ENCODE measurements at regions not wholly inside any gene's neighbourhood (a gene's known extent, or its start where the extent isn't known, plus 50 kb on each side); places are given as distances from the start of the nearest gene placed in this dataset.
A peak's percentile ranks its signal among the peaks of the same experiment; 100 is the strongest.

DNA sequence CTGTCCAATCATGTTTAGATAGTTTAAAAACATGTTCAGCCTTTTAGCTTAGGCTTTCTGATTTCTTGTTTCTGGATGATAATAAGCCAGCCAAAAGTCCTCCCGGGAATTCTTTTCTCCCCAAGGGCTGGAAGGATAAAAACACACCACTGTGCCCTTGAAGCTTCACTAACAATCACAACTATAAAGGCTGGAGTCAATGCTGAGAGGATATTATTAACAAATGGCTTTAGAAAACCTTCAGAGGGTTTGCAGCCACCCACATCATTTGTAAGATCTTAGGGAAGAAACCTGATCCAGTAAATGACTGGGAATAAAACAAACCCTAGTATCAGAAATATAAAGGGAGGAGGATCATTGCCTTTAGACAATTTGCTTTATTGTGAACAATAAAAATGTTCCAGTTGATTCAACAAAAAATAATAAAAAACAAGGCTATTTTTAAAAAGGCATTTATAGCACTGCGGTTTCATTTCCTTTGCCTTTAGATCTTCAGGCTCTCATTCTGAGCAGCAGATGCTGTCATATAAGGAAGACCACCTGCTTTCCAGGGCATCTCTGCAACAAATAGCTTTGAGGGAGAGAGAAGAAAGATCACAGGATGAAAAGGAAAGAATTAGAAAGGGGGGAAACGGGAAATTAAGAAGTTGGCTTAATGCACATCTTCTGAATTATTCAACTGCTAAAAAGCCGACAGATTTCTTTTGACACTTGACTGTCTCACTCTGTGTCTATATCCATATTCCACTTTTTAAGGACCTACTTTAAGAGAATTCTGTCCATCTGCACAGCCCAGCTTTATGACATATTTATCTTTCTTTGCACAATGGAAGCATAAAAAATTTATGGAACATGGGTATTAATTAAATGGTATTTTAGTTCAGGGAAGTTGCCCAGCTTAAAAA is 277.2 kb upstream of the SLC24A2 start:
- Histone ChIP-seq H3K4me1 (ENCODE audit: control insufficient read depth in 2 of 2, insufficient read depth in 2 of 2, low read length in 2 of 2) (no peaks in the 10 kb centered on the region), H3K9me3 (ENCODE audit: control insufficient read depth in 2 of 2, insufficient read depth in 1 of 2, low read length in 1 of 2) (no peaks in the 10 kb centered on the region), H3K36me3 (ENCODE audit: control insufficient read depth in 2 of 2, insufficient read depth in 2 of 2, low read length in 1 of 2) (no peaks in the 10 kb centered on the region), H3K27ac (ENCODE audit: low read depth in 1 of 2, low read length in 1 of 2) (no peak overlapping the region), H3K27me3 (ENCODE audit: control insufficient read depth in 2 of 2, insufficient read depth in 1 of 2, low read length in 1 of 2) (no peaks in the 10 kb centered on the region), H3K4me3 (ENCODE audit: low read length in 2 of 2) (no peak overlapping the region)
- WGBS, result 65% methylated on average over 4 of the region's 4 CpGs
- DNase-seq (ENCODE audit: low read depth in 6 of 9, low spot score in 9 of 9), result peak in 3 of 9 donors; percentile 2 to 34 (median 5)

- H3K9me3 ChIP-seq (ENCODE audit: control insufficient read depth in 2 of 2, insufficient read depth in 1 of 2, low read length in 1 of 2), result no peaks in the 10 kb centered on the region
- H3K36me3 ChIP-seq (ENCODE audit: control insufficient read depth in 2 of 2, insufficient read depth in 2 of 2, low read length in 1 of 2), result no peaks in the 10 kb centered on the region
- H3K4me1 ChIP-seq (ENCODE audit: control insufficient read depth in 2 of 2, insufficient read depth in 2 of 2, low read length in 2 of 2), result no peaks in the 10 kb centered on the region
- H3K27me3 ChIP-seq (ENCODE audit: control insufficient read depth in 2 of 2, insufficient read depth in 1 of 2, low read length in 1 of 2), result no peaks in the 10 kb centered on the region
- H3K27ac ChIP-seq (ENCODE audit: low read depth in 1 of 2, low read length in 1 of 2), result no peak overlapping the region
- DNase-seq (ENCODE audit: low read depth in 6 of 9, low spot score in 9 of 9), result no peak
- WGBS, result 40% methylated on average over 4 of the region's 4 CpGs
- H3K4me3 ChIP-seq (ENCODE audit: low read length in 2 of 2), result no peak overlapping the region
These were observed 276.2 kb upstream of the SLC24A2 start for GRCh38 chr9:20065046-20065445.

DNA sequence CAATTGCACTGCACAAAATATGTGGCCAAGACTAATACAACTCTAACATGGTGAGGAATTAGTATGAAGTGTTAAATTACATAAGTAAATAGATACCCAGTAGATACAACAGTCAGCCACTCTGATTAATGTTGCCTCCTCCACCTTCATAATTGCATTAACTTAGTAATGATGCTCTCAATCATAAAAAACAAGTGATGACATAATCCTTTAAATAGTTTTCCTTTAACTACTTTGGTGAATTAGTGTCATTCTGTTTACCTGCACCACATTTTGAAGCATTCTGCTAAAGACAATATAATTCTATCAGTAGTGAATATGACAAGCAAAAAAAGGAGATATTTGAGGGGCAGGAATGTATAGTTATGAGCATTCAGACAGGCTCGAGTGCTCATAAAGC is 265.9 kb upstream of the SLC24A2 start:
- Histone ChIP-seq H3K4me3 (ENCODE audit: low read length in 2 of 2) (no peak overlapping the region), H3K4me1 (ENCODE audit: control insufficient read depth in 2 of 2, insufficient read depth in 2 of 2, low read length in 2 of 2) (no peaks in the 10 kb centered on the region), H3K27me3 (ENCODE audit: control insufficient read depth in 2 of 2, insufficient read depth in 1 of 2, low read length in 1 of 2) (no peaks in the 10 kb centered on the region), H3K36me3 (ENCODE audit: control insufficient read depth in 2 of 2, insufficient read depth in 2 of 2, low read length in 1 of 2) (no peaks in the 10 kb centered on the region), H3K9me3 (ENCODE audit: control insufficient read depth in 2 of 2, insufficient read depth in 1 of 2, low read length in 1 of 2) (no peaks in the 10 kb centered on the region), H3K27ac (ENCODE audit: low read depth in 1 of 2, low read length in 1 of 2) (no peak overlapping the region)
- DNase-seq (ENCODE audit: low read depth in 6 of 9, low spot score in 9 of 9), result no peak
- WGBS, result 92% methylated on average over 1 of the region's 1 CpG

DNA sequence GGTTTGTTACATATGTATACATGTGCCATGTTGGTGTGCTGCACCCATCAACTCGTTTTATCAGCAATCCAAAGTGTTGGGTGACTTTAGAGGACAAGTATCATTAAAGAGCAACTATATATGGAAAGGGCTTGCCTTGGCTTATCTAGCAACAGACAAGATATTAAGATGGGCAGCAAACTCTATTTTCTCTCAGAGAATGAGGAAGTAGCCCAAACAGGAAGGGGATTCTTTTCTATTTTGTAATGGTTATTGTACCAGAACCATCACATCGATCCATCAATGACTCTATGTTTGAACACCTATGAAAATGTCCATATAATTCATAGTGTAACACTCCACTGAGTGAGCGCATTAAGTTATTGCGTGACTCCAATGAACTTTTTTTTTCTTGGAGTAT is 260.1 kb upstream of the SLC24A2 start:
- H3K27ac ChIP-seq (ENCODE audit: low read depth in 1 of 2, low read length in 1 of 2), result no peak overlapping the region
- WGBS, result 93% methylated on average over 4 of the region's 4 CpGs
- H3K27me3 ChIP-seq (ENCODE audit: control insufficient read depth in 2 of 2, insufficient read depth in 1 of 2, low read length in 1 of 2), result no peaks in the 10 kb centered on the region
- no peak overlapping the region for H3K4me3 ChIP-seq (ENCODE audit: low read length in 2 of 2)
- H3K9me3 ChIP-seq (ENCODE audit: control insufficient read depth in 2 of 2, insufficient read depth in 1 of 2, low read length in 1 of 2), result no peaks in the 10 kb centered on the region
- no peak for DNase-seq (ENCODE audit: low read depth in 6 of 9, low spot score in 9 of 9)
- H3K36me3 ChIP-seq (ENCODE audit: control insufficient read depth in 2 of 2, insufficient read depth in 2 of 2, low read length in 1 of 2), result no peaks in the 10 kb centered on the region
- H3K4me1 ChIP-seq (ENCODE audit: control insufficient read depth in 2 of 2, insufficient read depth in 2 of 2, low read length in 2 of 2), result no peaks in the 10 kb centered on the region

DNA sequence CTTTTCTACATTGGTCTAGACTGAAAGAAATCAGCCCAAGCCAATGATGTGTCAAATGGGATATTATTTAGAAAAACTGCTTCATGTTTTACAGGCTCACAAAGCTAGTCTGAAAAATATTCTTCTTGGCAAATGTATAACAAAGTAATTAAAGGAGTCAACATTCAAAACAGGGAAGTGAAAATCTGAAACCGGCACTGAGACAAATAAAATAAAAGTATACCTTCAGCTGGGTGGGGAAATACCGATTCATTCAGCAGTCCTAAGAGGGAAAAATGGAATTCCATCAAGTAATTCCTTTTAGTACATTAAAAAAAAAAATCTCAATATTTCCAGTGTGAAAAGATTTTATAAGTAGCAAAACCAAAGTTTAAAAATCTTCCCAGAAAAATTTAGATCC is 259.6 kb upstream of the SLC24A2 start:
- Histone ChIP-seq H3K36me3 (ENCODE audit: control insufficient read depth in 2 of 2, insufficient read depth in 2 of 2, low read length in 1 of 2) (no peaks in the 10 kb centered on the region), H3K27ac (ENCODE audit: low read depth in 1 of 2, low read length in 1 of 2) (no peak overlapping the region), H3K27me3 (ENCODE audit: control insufficient read depth in 2 of 2, insufficient read depth in 1 of 2, low read length in 1 of 2) (no peaks in the 10 kb centered on the region), H3K4me1 (ENCODE audit: control insufficient read depth in 2 of 2, insufficient read depth in 2 of 2, low read length in 2 of 2) (no peaks in the 10 kb centered on the region), H3K9me3 (ENCODE audit: control insufficient read depth in 2 of 2, insufficient read depth in 1 of 2, low read length in 1 of 2) (no peaks in the 10 kb centered on the region), H3K4me3 (ENCODE audit: low read length in 2 of 2) (no peak overlapping the region)
- no peak for DNase-seq (ENCODE audit: low read depth in 6 of 9, low spot score in 9 of 9)
- WGBS, result 94% methylated on average over 2 of the region's 2 CpGs

GRCh38 chr9:20044686-20045085 is 255.8 kb upstream of the SLC24A2 start:
- no peaks in the 10 kb centered on the region for H3K9me3 ChIP-seq (ENCODE audit: control insufficient read depth in 2 of 2, insufficient read depth in 1 of 2, low read length in 1 of 2)
- no peak for DNase-seq (ENCODE audit: low read depth in 6 of 9, low spot score in 9 of 9)
- H3K36me3 ChIP-seq (ENCODE audit: control insufficient read depth in 2 of 2, insufficient read depth in 2 of 2, low read length in 1 of 2), result no peaks in the 10 kb centered on the region
- H3K27me3 ChIP-seq (ENCODE audit: control insufficient read depth in 2 of 2, insufficient read depth in 1 of 2, low read length in 1 of 2), result no peaks in the 10 kb centered on the region
- H3K4me3 ChIP-seq (ENCODE audit: low read length in 2 of 2), result no peak overlapping the region
- no peak overlapping the region for H3K27ac ChIP-seq (ENCODE audit: low read depth in 1 of 2, low read length in 1 of 2)
- no peaks in the 10 kb centered on the region for H3K4me1 ChIP-seq (ENCODE audit: control insufficient read depth in 2 of 2, insufficient read depth in 2 of 2, low read length in 2 of 2)

DNA sequence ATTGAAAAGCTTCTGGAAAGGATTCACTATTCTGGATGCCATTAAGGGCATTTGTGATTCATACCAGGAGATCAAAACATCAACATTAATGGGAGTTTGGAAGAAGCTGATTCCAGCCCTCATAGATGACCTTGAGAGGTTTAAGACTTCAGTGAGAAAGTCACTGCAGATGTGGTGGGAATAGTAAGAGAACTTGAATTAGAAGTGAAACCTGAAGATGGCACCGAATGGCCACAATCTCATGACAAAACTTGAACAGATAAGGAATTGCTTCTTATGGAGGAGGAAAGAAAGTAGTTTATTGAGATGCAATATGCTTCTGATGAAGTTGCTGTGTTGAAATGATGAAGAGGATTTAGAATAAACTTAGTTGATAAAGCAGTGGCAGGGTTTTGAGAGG is 254.6 kb upstream of the SLC24A2 start:
- Histone ChIP-seq H3K4me1 (ENCODE audit: control insufficient read depth in 2 of 2, insufficient read depth in 2 of 2, low read length in 2 of 2) (no peaks in the 10 kb centered on the region), H3K27ac (ENCODE audit: low read depth in 1 of 2, low read length in 1 of 2) (no peak overlapping the region), H3K36me3 (ENCODE audit: control insufficient read depth in 2 of 2, insufficient read depth in 2 of 2, low read length in 1 of 2) (no peaks in the 10 kb centered on the region), H3K9me3 (ENCODE audit: control insufficient read depth in 2 of 2, insufficient read depth in 1 of 2, low read length in 1 of 2) (no peaks in the 10 kb centered on the region), H3K27me3 (ENCODE audit: control insufficient read depth in 2 of 2, insufficient read depth in 1 of 2, low read length in 1 of 2) (no peaks in the 10 kb centered on the region), H3K4me3 (ENCODE audit: low read length in 2 of 2) (no peak overlapping the region)
- peak in 1 of 9 donors; percentile 15 for DNase-seq (ENCODE audit: low read depth in 6 of 9, low spot score in 9 of 9)
- WGBS, result 91% methylated on average over 1 of the region's 1 CpG

GRCh38 chr9:20043035-20043434 is 254.2 kb upstream of the SLC24A2 start:
- 37% methylated on average over 3 of the region's 3 CpGs for WGBS
- no peaks in the 10 kb centered on the region for H3K36me3 ChIP-seq (ENCODE audit: control insufficient read depth in 2 of 2, insufficient read depth in 2 of 2, low read length in 1 of 2)
- H3K4me1 ChIP-seq (ENCODE audit: control insufficient read depth in 2 of 2, insufficient read depth in 2 of 2, low read length in 2 of 2), result no peaks in the 10 kb centered on the region
- no peaks in the 10 kb centered on the region for H3K27me3 ChIP-seq (ENCODE audit: control insufficient read depth in 2 of 2, insufficient read depth in 1 of 2, low read length in 1 of 2)
- peak in 1 of 9 donors; percentile 18 for DNase-seq (ENCODE audit: low read depth in 6 of 9, low spot score in 9 of 9)
- H3K4me3 ChIP-seq (ENCODE audit: low read length in 2 of 2), result no peak overlapping the region
- H3K27ac ChIP-seq (ENCODE audit: low read depth in 1 of 2, low read length in 1 of 2), result no peak overlapping the region
- H3K9me3 ChIP-seq (ENCODE audit: control insufficient read depth in 2 of 2, insufficient read depth in 1 of 2, low read length in 1 of 2), result no peaks in the 10 kb centered on the region

GRCh38 chr9:20042128-20042711 is 253.4 kb upstream of the SLC24A2 start:
- no peak overlapping the region for H3K27ac ChIP-seq (ENCODE audit: low read depth in 1 of 2, low read length in 1 of 2)
- no peak overlapping the region for H3K4me3 ChIP-seq (ENCODE audit: low read length in 2 of 2)
- no peaks in the 10 kb centered on the region for H3K36me3 ChIP-seq (ENCODE audit: control insufficient read depth in 2 of 2, insufficient read depth in 2 of 2, low read length in 1 of 2)
- H3K4me1 ChIP-seq (ENCODE audit: control insufficient read depth in 2 of 2, insufficient read depth in 2 of 2, low read length in 2 of 2), result no peaks in the 10 kb centered on the region
- no peaks in the 10 kb centered on the region for H3K27me3 ChIP-seq (ENCODE audit: control insufficient read depth in 2 of 2, insufficient read depth in 1 of 2, low read length in 1 of 2)
- DNase-seq (ENCODE audit: low read depth in 6 of 9, low spot score in 9 of 9), result no peak
- no peaks in the 10 kb centered on the region for H3K9me3 ChIP-seq (ENCODE audit: control insufficient read depth in 2 of 2, insufficient read depth in 1 of 2, low read length in 1 of 2)

All from thymus (tissue), 11 donors.